Vagina (tissue), 2 donors: ENCODE measurements at regions not wholly inside any gene's neighbourhood (a gene's known extent, or its start where the extent isn't known, plus 50 kb on each side); places are given as distances from the start of the nearest gene placed in this dataset.

Source experiments
- DNase-seq, 2 donors: peaks; one replicate each; pipeline ENCODE4 v3.0.0-alpha.2; 2017; ENCODE audit errors: extremely low spot score in 2 of 2
- H3K27ac ChIP-seq: fragments of 200-600 bp; sonication (generic); one replicate; pipeline ENCODE4 v1.5.1; 2019
- H3K27me3 ChIP-seq: fragments of 200-600 bp; sonication (generic); one replicate; pipeline ENCODE4 v1.5.1; 2019
- H3K36me3 ChIP-seq, 2 donors: fragments of 200-600 bp; sonication (generic); one replicate each; pipeline ENCODE4 v1.5.1; 2017 to 2019
- H3K4me1 ChIP-seq: fragments of 200-600 bp; sonication (generic); one replicate; pipeline ENCODE4 v1.5.1; 2019
- H3K4me3 ChIP-seq, 2 donors: fragments of 200-600 bp; sonication (generic); 1 replicate in 1 of 2; 2 replicates in 1 of 2; pipeline ENCODE4 v1.5.1; 2016 to 2019
- H3K9me3 ChIP-seq: fragments of 200-600 bp; sonication (generic); one replicate; pipeline ENCODE4 v1.5.1; 2019
- POLR2A ChIP-seq, 2 donors: fragments of 450-650 bp; IDR thresholded peaks; one replicate each; pipeline ENCODE4 v1.6.1; 2017; ENCODE audit warnings: antibody characterized with exemption in 2 of 2, mild to moderate bottlenecking in 2 of 2, moderate library complexity in 2 of 2
- POLR2AphosphoS5 ChIP-seq, 2 donors: sonication (generic); formaldehyde crosslinking; IDR thresholded peaks; one replicate each; pipeline ENCODE4 v1.9.0; 2017; ENCODE audit warnings: antibody characterized with exemption in 2 of 2, mild to moderate bottlenecking in 2 of 2, low read depth in 1 of 2; ENCODE audit not compliant: insufficient read depth in 1 of 2
- intact Hi-C: fragments of 100-400 bp; cut with DNase I; formaldehyde crosslinking; loops from one replicate; pipeline ENCODE4 v1.15.1; 2023
- TF ChIP-seq, protein P1 (sequence below), 3 experiments: fragments of 450-650 bp in 2 of 3; fragments of 200-600 bp in 1 of 3; sonication (generic) in 1 of 3; IDR thresholded peaks; one replicate each; pipeline ENCODE4 v1.5.1; 2017 to 2019; ENCODE audit warnings: antibody characterized with exemption in 3 of 3, mild to moderate bottlenecking in 2 of 3, moderate library complexity in 2 of 3

DNA sequence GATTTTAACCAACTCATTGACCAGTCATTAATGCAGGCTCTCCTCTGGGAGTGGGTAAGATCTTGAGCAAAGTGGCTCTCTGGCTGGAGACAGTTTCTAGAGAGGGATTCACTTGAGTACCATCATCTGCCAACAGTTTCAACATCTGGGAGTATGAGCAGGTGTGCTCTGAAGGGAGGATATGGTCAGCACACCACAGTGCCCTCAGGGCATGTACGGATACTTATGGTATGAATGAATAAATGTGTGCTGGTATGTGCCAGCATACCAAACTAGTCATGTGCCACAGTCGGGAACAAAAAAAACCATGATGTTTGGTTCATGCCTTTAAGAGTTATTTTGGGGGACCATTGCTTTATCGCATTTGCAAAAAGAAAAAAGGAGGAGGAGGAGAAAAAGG, 1197.5 kb upstream of the TENM4 start:
- TF ChIP-seq POLR2A (IDR thresholded peaks at IDR 0.05) (no peak), POLR2AphosphoS5 (IDR thresholded peaks at IDR 0.05; ENCODE audit: insufficient read depth in 1 of 2, low read depth in 1 of 2) (no peak)
- TF ChIP-seq, protein P1, sequence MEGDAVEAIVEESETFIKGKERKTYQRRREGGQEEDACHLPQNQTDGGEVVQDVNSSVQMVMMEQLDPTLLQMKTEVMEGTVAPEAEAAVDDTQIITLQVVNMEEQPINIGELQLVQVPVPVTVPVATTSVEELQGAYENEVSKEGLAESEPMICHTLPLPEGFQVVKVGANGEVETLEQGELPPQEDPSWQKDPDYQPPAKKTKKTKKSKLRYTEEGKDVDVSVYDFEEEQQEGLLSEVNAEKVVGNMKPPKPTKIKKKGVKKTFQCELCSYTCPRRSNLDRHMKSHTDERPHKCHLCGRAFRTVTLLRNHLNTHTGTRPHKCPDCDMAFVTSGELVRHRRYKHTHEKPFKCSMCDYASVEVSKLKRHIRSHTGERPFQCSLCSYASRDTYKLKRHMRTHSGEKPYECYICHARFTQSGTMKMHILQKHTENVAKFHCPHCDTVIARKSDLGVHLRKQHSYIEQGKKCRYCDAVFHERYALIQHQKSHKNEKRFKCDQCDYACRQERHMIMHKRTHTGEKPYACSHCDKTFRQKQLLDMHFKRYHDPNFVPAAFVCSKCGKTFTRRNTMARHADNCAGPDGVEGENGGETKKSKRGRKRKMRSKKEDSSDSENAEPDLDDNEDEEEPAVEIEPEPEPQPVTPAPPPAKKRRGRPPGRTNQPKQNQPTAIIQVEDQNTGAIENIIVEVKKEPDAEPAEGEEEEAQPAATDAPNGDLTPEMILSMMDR (IDR thresholded peaks at IDR 0.05), result no peak
- no peak for DNase-seq
- no peaks in the 10 kb centered on the region for H3K27me3 ChIP-seq
- H3K9me3 ChIP-seq, result no peaks in the 10 kb centered on the region
- no peaks in the 10 kb centered on the region for H3K4me1 ChIP-seq
- H3K4me3 ChIP-seq, result no peak overlapping the region
- intact Hi-C loops, result no loop called here
- no peaks in the 10 kb centered on the region for H3K36me3 ChIP-seq
- no peak overlapping the region for H3K27ac ChIP-seq

DNA sequence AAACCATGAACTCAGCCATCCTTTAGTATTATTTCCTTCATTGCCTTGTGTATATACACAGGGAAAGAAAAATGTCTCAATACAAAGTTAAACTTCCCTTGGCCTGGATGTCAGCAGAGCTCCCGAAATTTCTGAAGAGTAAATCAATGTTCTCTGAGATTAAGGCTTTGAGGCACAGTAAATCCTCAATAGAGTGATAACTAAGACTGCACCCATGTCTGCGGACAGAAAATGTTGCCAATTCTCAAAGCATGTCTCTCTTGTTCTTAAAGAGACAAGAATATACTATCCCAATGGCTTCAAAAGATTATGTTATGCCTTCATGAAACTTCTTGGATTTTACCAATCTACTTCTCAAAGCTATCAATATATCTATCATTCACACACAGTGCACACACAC, 1196.7 kb upstream of the TENM4 start:
- no peak overlapping the region for H3K4me3 ChIP-seq
- H3K27ac ChIP-seq, result no peak overlapping the region
- H3K4me1 ChIP-seq, result no peaks in the 10 kb centered on the region
- intact Hi-C loops, result no loop called here
- H3K9me3 ChIP-seq, result no peaks in the 10 kb centered on the region
- TF ChIP-seq POLR2A (IDR thresholded peaks at IDR 0.05) (no peak), POLR2AphosphoS5 (IDR thresholded peaks at IDR 0.05; ENCODE audit: insufficient read depth in 1 of 2, low read depth in 1 of 2) (no peak)
- TF ChIP-seq, protein P1 (IDR thresholded peaks at IDR 0.05), result no peak
- no peaks in the 10 kb centered on the region for H3K27me3 ChIP-seq
- H3K36me3 ChIP-seq, result no peaks in the 10 kb centered on the region
- no peak for DNase-seq

DNA sequence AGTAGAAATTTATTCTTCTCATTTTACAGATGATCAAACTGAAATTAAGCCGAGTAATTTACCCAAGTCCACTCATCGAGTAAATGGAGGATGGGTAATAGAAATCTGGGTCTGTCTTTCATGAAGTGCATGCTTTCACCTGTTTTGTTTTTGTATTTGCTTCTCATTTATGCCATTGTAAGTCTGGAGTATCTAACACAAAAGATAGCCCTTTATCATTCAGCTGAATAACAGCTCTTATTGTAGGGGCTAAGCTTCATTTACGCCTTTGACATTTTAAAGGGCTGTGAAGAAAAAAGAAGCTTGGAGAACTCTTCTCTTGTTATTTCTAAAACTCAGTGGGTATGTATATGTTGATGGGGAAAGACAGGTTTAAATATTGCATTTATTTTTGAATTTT, 1196.2 kb upstream of the TENM4 start:
- Histone ChIP-seq H3K4me3 (no peak overlapping the region), H3K4me1 (no peaks in the 10 kb centered on the region), H3K27me3 (no peaks in the 10 kb centered on the region), H3K27ac (no peak overlapping the region), H3K9me3 (no peaks in the 10 kb centered on the region), H3K36me3 (no peaks in the 10 kb centered on the region)
- no peak for TF ChIP-seq POLR2A (IDR thresholded peaks at IDR 0.05)
- no peak for TF ChIP-seq POLR2AphosphoS5 (IDR thresholded peaks at IDR 0.05; ENCODE audit: insufficient read depth in 1 of 2, low read depth in 1 of 2)
- TF ChIP-seq, protein P1 (IDR thresholded peaks at IDR 0.05), result no peak
- DNase-seq, result no peak
- intact Hi-C loops, result no loop called here

DNA sequence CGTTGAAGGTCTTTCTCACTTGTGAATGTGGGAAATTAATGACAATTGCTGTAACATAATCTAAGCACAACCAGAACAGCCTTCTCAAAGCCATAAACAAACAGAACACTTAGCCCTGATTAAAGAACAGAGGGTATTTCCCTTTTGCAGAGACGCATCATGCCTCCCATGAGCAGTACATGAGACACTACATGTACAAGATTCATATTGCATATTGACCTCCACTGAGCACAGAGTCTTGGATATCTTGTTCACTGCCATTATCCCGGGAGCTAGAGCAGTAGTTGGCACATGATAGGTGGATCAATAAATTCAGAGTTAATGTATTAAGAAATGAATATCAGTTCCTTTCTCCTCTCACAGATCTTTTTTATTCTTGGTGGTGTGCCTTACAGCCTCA, 1194.3 kb upstream of the TENM4 start:
- no peaks in the 10 kb centered on the region for H3K4me1 ChIP-seq
- TF ChIP-seq POLR2AphosphoS5 (IDR thresholded peaks at IDR 0.05; ENCODE audit: insufficient read depth in 1 of 2, low read depth in 1 of 2), result no peak
- TF ChIP-seq, protein P1 (IDR thresholded peaks at IDR 0.05), result no peak
- no peak for TF ChIP-seq POLR2A (IDR thresholded peaks at IDR 0.05)

DNA sequence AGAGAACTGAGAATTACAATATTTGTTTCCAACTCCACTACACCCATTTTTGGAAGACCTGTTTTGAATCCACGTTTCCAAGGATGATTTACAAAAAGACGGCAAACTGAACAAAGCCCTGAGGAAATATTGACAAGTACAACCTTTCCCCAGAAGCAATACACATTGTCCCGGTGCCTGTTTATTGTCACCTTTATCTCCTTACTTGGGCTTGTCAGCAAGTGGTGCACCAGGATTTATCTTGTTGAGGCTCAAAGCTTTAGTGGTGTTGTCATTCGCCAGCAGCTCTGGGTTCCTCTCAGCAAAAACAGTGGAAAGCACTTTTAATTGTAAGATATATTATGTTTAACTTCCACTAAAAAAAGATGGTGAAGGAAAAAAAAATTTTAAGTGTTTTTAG, 1191.9 kb upstream of the TENM4 start:
- H3K27ac ChIP-seq, result no peak overlapping the region
- no peak for TF ChIP-seq POLR2AphosphoS5 (IDR thresholded peaks at IDR 0.05; ENCODE audit: insufficient read depth in 1 of 2, low read depth in 1 of 2)
- TF ChIP-seq POLR2A (IDR thresholded peaks at IDR 0.05), result no peak
- TF ChIP-seq, protein P1 (IDR thresholded peaks at IDR 0.05), result no peak
- no peaks in the 10 kb centered on the region for H3K27me3 ChIP-seq
- no peaks in the 10 kb centered on the region for H3K4me1 ChIP-seq
- no peaks in the 10 kb centered on the region for H3K9me3 ChIP-seq
- H3K4me3 ChIP-seq, result no peak overlapping the region
- intact Hi-C loops, result no loop called here
- no peaks in the 10 kb centered on the region for H3K36me3 ChIP-seq
- no peak for DNase-seq

More for the DNA sequence above, 1194.3 kb upstream of the TENM4 start:
- H3K4me3 ChIP-seq, result no peak overlapping the region
- intact Hi-C loops, result no loop called here
- H3K27ac ChIP-seq, result no peak overlapping the region
- H3K27me3 ChIP-seq, result no peaks in the 10 kb centered on the region
- H3K36me3 ChIP-seq, result no peaks in the 10 kb centered on the region
- no peak for DNase-seq
- H3K9me3 ChIP-seq, result no peaks in the 10 kb centered on the region
